OCI-M1 (cell line): ENCODE measurements at regions not wholly inside any gene's neighbourhood (a gene's known extent, or its start where the extent isn't known, plus 50 kb on each side); places are given as distances from the start of the nearest gene placed in this dataset.

Experiments used
- DNase-seq: peaks from one replicate; lab custom pipeline; 2025; lab: John Stamatoyannopoulos, UW

DNA sequence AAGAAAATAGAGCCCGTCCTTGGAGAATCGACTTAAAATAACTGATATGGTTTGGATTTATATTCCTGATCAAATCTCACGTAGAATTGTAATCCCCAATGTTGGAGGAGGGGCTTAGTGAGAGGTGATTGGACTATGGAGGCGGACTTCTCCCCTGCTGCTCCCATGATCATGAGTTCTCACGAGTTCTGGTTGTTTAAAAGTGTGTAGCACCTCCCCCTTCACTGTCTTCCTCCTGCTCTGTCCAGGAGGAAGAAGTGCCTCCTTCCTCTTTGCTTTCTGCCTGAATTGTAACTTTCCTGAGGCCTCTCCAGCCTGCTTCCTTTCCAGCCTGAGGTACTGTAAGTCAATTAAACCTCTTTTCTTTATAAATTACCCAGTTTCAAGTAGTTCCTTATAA, 529.2 kb downstream of the HAO1 start:
- DNase-seq = peak; percentile 75

DNA sequence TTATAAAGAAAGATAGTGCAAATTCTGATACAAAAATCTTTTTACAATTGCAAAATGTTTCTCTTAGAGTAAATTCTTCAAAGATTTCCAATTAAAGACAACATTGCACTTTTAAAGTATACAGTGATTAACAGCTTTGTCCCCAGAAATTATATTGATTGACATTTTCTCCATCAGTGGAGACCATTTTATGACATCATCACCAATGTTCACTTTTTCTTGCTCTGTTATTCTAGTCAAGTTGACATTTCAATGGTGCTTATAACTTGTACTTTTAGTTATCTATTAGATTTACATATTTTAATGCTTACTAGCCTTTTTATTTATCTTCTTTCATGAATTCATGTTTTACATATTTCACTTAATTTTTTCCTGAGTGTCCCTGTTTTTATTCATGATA, 524.8 kb downstream of the HAO1 start:
- DNase-seq = no peak

DNA sequence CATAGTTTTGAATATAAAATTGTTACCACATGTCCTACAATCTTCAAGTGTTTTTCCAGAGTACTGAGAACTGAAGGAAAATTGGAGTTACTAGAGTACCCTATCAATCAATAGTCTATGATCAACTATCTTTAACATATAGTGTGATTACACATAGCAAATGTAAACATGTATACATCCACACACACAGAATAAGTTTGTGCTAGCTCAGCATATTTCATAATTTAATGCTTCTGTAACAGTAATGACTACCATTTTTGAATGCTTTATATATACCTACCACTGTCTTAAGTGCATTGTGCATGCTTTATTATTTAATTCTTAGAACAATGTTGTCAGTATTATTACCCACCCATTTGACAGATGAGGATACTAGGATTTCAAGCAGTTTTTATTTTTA, 523.9 kb downstream of the HAO1 start:
- no peak for DNase-seq

GRCh38 chr20:7420345-7420744, 519.9 kb downstream of the HAO1 start:
- DNase-seq = no peak

DNA sequence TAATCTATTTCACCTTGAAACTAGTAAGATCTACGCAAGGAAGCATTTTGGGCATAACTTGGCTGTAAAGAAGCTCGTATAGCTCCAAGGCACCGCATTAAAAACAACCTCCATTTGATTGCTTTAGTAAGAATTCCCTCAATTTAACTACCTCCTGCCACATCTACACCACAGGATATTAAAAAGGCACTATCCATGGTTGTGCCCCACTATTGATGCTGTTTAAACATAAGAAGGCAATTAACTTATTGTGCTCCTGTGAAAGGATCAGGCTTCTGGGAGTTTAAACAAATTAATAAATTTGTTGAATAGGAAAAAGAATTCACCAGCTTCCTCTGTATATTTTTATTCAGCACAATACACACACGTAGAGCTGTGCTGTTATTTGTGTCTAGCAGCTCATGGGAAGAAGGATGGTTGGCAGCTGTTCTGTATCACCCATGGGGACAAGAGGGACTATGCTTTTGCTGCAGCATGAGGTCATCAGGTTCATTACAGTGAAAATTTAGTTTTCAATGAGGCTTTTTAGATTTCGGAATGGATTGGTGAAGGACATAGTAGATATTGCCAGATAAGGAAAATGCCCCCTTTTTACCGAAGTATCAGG, 513.3 kb downstream of the HAO1 start:
- DNase-seq = no peak

DNA sequence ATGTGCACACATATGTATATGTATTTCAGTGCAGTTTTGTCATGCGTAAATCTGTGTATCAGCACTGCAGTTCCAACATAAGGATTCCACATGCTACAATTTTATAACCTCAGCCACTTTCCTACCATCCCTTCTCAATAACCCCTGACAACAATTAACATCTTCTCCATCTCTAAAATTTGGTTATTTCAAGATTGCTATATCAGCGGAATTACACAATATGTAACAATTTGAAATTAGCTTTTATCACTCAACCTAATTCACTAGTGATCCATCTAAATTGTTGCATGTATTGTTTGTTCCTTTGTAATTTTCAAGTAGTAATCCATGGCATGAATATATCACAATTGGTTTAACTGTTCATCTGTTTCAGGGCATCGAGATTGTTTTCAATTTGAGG, 511.3 kb downstream of the HAO1 start:
- DNase-seq = no peak

GRCh38 chr20:7432612-7433011, 507.6 kb downstream of the HAO1 start:
- DNase-seq = no peak

- peak; percentile 14 for DNase-seq
Observed at GRCh38 chr20:7437311-7437710, 502.9 kb downstream of the HAO1 start.

DNA sequence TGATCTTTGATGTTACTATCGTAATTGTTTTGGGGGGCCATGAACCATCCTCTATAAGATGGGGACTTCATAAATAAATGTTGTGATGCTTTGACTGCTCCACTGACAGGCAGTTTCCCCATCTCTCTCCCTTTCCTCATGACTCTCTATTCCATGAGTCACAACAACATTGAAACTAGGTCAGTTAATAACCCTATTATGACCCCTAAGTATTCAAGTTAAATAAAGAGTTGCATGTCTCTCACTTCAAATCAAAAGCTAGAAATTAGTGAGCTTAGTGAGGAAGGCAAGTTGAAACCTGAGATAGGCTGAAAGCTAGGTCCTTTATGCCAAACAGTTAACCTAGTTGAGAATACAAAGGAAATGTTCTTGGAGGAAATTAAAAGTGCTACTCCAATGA, 491.0 kb downstream of the HAO1 start:
- no peak for DNase-seq

GRCh38 chr20:7452890-7453289, 487.4 kb downstream of the HAO1 start:
- DNase-seq = no peak

DNA sequence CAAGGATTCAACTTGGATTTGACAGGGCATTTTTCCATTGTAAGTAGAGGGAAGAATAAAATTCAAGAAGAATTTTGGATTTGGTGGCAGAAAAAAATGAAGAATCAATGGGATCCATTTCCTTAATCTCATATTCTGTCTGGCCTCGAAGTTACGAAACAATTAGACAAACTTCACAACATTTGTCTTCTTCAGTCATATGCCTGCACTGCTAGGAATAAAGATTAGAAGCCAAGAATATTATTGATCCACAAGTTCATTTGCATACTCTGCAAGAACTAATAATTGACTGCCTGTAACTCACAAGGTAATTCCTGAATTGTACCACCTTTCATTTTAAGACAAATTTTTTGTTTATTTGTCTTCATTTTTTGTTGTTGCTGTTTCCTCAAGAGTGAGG, 486.2 kb downstream of the HAO1 start:
- no peak for DNase-seq

GRCh38 chr20:7458459-7458858, 481.8 kb downstream of the HAO1 start:
- no peak for DNase-seq

DNA sequence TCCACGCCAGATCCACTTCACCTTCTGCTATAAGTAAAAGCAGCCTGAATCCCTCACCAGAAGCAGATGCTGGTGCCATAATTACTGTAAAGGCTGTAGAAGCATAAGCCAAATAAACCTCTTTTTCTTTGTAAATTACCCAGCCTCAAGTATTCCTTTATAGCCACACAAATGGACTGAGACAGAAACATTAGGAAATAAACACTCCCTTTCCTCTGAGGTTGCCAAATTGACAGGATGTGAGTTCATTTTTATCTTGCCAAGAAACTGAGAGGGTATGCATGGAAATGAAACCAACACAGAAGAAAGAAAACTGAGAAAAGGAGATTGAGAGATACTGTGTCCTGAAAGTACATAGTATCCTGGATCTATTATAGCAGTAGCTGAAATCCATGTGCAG, 481.2 kb downstream of the HAO1 start:
- peak; percentile 4 for DNase-seq

DNA sequence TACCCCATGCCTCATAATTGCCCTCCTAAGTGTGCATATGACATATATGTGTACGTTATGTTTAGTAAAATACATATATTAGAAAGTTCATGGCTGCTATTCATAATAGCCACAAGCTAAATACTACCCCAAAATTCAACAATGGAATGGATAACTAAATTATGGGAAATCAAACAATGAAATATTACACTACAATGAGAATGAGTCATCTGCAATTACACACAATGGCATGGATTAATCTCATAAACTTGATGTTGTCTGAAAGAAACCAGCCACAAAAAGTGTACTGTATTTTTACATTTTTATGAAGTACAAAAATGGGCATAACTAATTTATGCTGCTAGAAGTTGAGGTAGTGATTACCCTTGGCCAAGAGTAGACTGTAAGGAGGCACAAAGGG, 477.0 kb downstream of the HAO1 start:
- no peak for DNase-seq

DNA sequence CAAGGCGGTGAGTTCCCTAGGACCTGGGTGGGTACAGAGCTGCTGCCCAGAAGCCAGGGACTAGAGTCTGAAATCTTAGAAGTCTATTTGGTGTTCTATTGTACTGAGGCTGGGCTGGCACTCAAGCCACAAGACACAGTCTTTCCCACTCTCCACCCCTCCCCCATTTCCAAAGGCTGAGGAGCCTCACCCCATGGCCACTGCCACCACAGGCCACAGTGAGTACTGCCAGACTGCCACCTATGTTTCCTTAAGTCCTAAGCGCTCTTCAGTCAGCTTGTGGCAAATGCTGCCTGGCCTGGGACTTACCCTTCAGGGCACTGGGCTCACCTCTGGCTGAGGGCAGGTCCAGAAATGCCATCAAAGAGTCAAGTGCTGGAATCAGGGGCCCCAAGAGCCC, 469.3 kb downstream of the HAO1 start:
- DNase-seq = peak; percentile 16

GRCh38 chr20:7490288-7490687, 450.0 kb downstream of the HAO1 start:
- no peak for DNase-seq

- no peak for DNase-seq
Observed at GRCh38 chr20:7492257-7492656, 448.0 kb downstream of the HAO1 start.

GRCh38 chr20:7493311-7493710, 446.9 kb downstream of the HAO1 start:
- DNase-seq = no peak

GRCh38 chr20:7496394-7496991, 443.8 kb downstream of the HAO1 start:
- DNase-seq = peak; percentile 6

- no peak for DNase-seq
Observed at GRCh38 chr20:7497985-7498384, 442.3 kb downstream of the HAO1 start.

DNA sequence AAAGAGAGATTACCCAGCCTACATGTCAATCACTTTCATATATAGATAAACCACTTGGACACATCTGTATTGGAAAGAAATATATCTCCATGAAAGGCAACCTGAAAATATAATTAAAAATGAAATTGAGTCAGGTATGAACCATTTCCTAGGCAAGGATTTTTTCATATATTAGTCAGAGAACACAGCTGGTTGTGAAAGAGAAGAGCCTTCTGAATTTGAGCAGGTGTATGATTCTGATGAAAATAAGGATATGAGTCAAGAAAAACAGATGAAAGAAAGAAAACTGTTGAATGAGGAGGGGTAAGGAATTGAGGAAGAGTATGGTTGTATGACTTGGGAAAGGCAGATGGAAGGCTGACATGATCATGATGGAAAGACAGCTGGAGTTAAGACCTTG, 441.1 kb downstream of the HAO1 start:
- DNase-seq = no peak

DNA sequence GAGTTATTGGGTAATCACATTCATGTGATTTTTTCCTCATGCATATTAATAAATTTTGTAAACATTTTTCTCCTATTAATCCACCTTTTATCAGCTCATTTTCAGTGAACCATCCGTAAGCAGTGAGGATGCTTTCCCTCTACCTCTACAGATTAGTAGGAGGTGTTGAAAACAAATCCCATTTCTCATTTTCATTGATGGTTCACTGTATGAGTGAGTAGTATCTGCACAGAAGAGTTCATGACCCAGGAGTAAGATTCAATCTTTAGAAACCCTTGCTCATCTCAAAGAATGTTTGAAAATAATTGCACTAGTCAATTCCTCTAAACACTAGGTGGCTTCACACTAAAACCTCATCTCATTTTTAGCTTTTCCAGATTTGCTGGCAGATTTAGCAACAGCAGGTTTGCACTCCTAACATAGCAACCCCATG, 440.0 kb downstream of the HAO1 start:
- DNase-seq = no peak

DNA sequence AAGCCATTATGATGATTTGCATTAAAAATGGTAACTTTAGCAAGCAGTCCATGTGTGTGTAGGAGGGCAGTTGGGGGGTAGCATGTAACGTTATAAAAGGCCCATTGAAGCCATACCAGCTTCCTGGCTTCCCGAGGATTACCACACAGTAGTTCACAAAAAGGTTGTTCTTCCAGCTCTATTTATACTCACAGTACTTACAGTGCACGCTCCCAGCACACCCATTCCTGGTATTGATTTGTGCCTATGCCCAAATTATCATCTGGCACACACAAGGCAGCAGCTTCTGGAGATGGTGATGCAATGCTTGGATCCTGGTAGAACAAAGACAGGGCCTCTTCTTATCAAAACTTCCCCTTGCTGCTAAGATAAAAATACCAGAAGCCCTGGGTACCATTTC, 436.8 kb downstream of the HAO1 start:
- peak; percentile 30 for DNase-seq

DNA sequence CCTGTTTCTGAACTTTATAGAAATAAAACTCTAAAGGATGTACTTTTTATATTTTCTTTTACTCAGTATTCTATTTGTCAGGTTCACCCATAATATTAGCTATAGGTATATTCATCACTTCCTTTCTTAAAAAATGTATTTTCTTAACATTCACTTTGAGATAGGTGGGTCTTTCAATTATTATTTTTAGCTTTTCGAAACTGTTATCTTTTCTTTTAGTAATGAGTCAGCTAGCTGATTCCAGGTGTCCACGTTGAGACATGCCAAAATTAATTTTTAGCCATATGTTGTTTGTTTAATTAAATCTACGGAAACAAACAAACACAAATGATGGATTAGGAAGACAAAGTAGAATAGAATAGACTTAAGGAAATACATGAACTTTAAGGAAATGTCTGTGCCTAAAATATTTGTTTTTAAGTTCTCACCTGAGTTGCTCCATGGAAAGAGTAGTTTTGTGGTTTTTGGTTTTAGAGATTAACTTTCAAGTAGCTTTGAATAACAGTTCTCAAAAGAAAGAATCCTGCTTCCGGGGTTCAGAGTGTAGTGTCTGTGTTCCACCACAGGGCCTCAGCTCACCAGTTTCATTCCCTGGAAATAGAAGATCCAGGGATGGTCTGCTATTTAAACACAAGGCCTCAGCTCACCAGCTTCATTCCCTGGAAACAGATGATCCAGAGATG, 435.0 kb downstream of the HAO1 start:
- DNase-seq = no peak
